ENCODE measurements at regions not wholly inside any gene's neighbourhood (a gene's known extent, or its start where the extent isn't known, plus 50 kb on each side); places are given as distances from the start of the nearest gene placed in this dataset.

GRCh38 chr12:83997423-83997822 is 915.2 kb downstream of the SLC6A15 start:
- no peak overlapping the region for H3K23ac ChIP-seq (ENCODE audit: insufficient read length)
- H2AFZ ChIP-seq (ENCODE audit: low read length) = no peak overlapping the region
- H4K91ac ChIP-seq (replicated peaks; ENCODE audit: insufficient read length, low read length) = no peak overlapping the region
- no peaks in the 10 kb centered on the region for H3K9me3 ChIP-seq (ENCODE audit: insufficient read depth in 2 of 2, low read depth in 1 of 2, low read length in 1 of 2)
- TF ChIP-seq MAFK (IDR thresholded peaks at IDR 0.05; ENCODE audit: low read depth, low read length) (0 out of 2 replicates have a peak, but pooled peaks have one; percentile 18), KDM5A (IDR thresholded peaks at IDR 0.05; ENCODE audit: low read length) (no peak), POLR2AphosphoS5 (IDR thresholded peaks at IDR 0.05; ENCODE audit: low read depth, low read length) (no peak)
- no peak overlapping the region for H2BK20ac ChIP-seq (ENCODE audit: low read length)
- H3K4ac ChIP-seq (replicated peaks; ENCODE audit: insufficient read length, low read depth, low read length) = no peak overlapping the region
- no peak overlapping the region for H3K27ac ChIP-seq (ENCODE audit: low read depth, low read length)
- no peak overlapping the region for H3K18ac ChIP-seq (ENCODE audit: extremely low read depth, low read length)
- no peak overlapping the region for H4K5ac ChIP-seq (ENCODE audit: insufficient read length, low read depth, low read length)
- H3K36me3 ChIP-seq (ENCODE audit: control insufficient read depth in 2 of 4, insufficient read depth in 4 of 4, low read length in 3 of 4) = no peaks in the 10 kb centered on the region
- no peak overlapping the region for H2BK15ac ChIP-seq (ENCODE audit: low read length)
- no peak overlapping the region for H3K56ac ChIP-seq (replicated peaks; ENCODE audit: insufficient read length, low read depth, low read length)
- no peak for DNase-seq (ENCODE audit: low read depth in 1 of 2, low spot score in 2 of 2)
- H3K79me1 ChIP-seq (ENCODE audit: low read depth, low read length) = no peaks in the 10 kb centered on the region
- H3K23me2 ChIP-seq (ENCODE audit: low read depth, low read length) = no peaks in the 10 kb centered on the region
- H4K8ac ChIP-seq (ENCODE audit: extremely low read depth, insufficient read depth, low read length) = no peak overlapping the region
- no peak overlapping the region for H3K14ac ChIP-seq (ENCODE audit: insufficient read length)
- H3K79me2 ChIP-seq (ENCODE audit: control insufficient read depth in 1 of 2, insufficient read depth in 2 of 2, low read length in 2 of 2) = no peaks in the 10 kb centered on the region
- H4K20me1 ChIP-seq (replicated peaks in 1 of 2; ENCODE audit: control insufficient read depth in 1 of 2, insufficient read depth in 2 of 2, low read length in 2 of 2) = no peaks in the 10 kb centered on the region
- no peak overlapping the region for H2BK12ac ChIP-seq (ENCODE audit: low read depth, low read length)
- no peak for FAIRE-seq
- H2BK5ac ChIP-seq (ENCODE audit: low read depth, low read length) = no peak overlapping the region
- ChIA-PET POLR2A (ENCODE audit: partially characterized antibody) (no interaction called here), CTCF (ENCODE audit: partially characterized antibody) (interaction anchor here (0.6 kb wide), 1 partner anchor 1573 kb away, joined by 3 read pairs; no protein-coding TSS in a partner anchor)
- H3K9ac ChIP-seq (replicated peaks in 1 of 4; ENCODE audit: extremely low read depth in 1 of 4, low read depth in 3 of 4, low read length in 3 of 4) = no peak overlapping the region
- no peak overlapping the region for H2BK120ac ChIP-seq (replicated peaks; ENCODE audit: low read depth, low read length)
- H3K27me3 ChIP-seq (replicated peaks in 1 of 4; ENCODE audit: control insufficient read depth in 3 of 4, extremely low read depth in 1 of 4, insufficient read depth in 3 of 4, low read length in 3 of 4) = no peaks in the 10 kb centered on the region
- H3K4me1 ChIP-seq (replicated peaks in 1 of 4; ENCODE audit: control insufficient read depth in 3 of 4, insufficient read depth in 4 of 4, low read length in 3 of 4) = no peaks in the 10 kb centered on the region
- H2AK5ac ChIP-seq (ENCODE audit: low read depth, low read length) = no peak overlapping the region
- no peak overlapping the region for H3K4me3 ChIP-seq (ENCODE audit: extremely low read depth in 1 of 4, insufficient read depth in 2 of 4, low read depth in 3 of 4, low read length in 4 of 4)
- no peak overlapping the region for H3K4me2 ChIP-seq (ENCODE audit: insufficient read depth in 1 of 2, low read depth in 2 of 2, low read length in 2 of 2)

Measured in H1 (cell line).